ENCODE measurements at regions not wholly inside any gene's neighbourhood (a gene's known extent, or its start where the extent isn't known, plus 50 kb on each side); places are given as distances from the start of the nearest gene placed in this dataset.
"Not testable (repeated sequence)": the region's sequence is repeated elsewhere in the genome, so short reads cannot be mapped to it uniquely, and the experiment has no call there.

DNA sequence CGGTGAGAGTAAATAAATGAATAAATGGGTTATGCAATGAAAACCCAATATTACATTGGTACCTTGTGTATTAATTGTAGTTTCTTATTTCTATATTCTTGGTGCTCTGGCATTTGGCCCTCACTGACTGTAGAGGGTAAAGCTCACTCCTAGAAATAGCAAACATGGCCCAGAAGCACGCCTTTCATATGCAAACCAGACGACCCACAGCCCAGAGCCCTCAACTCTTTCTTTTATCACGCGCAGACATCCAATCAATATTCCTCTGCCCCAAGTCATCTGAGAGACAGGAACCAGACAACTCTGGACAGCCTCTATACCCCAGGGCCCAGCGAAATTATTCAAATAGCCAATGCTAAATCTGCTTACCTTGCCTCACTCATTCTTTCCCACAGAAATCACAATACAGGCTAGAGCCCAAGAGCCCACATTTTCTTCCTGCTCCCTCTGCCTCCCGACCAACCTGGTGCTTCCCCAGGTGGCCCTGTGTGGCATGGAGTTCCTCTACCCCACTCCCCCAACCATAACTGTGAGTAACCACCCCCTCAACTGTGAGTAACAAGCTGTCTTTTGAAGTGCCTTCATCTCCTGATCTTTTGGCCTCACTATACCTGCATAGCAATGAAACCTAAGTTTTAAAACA is 425.1 kb upstream of the SPATA31A3 start:
- H3K27ac ChIP-seq; H3K36me3 ChIP-seq; H3K4me1 ChIP-seq (ENCODE audit: insufficient read depth); H3K9me3 ChIP-seq; H3K27me3 ChIP-seq; intact Hi-C loops (cut with DNase I); DNase-seq; H3K4me3 ChIP-seq: not testable (repeated sequence)
- 81 to 100% (median 100%) methylated on average over 1 of the region's 7 CpGs for WGBS, 3 donors

DNA sequence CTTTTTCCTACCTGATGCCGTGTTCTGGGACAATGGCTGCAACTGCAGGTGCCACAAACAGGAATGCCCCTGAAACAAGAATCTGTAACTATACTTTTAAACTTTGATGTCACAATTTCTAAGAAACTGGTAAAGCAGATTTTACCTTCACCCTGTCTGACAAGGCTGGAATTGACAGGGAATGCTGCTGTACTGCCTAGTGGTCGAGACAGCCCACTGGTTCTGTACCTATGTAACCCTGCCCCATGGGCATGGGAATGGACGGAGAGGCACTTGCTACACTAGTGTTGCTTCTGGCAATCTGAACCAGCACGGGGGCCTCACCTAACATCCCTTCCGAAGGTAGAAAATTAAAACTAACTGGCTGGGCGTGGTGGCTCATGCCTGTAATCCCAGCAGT is 424.3 kb upstream of the SPATA31A3 start:
- H3K36me3 ChIP-seq; H3K27me3 ChIP-seq; DNase-seq; intact Hi-C loops (cut with DNase I); H3K27ac ChIP-seq; H3K9me3 ChIP-seq; H3K4me1 ChIP-seq (ENCODE audit: insufficient read depth); H3K4me3 ChIP-seq: not testable (repeated sequence)
- 82 to 92% (median 92%) methylated on average over 2 to 5 of the region's 6 CpGs for WGBS, 3 donors

DNA sequence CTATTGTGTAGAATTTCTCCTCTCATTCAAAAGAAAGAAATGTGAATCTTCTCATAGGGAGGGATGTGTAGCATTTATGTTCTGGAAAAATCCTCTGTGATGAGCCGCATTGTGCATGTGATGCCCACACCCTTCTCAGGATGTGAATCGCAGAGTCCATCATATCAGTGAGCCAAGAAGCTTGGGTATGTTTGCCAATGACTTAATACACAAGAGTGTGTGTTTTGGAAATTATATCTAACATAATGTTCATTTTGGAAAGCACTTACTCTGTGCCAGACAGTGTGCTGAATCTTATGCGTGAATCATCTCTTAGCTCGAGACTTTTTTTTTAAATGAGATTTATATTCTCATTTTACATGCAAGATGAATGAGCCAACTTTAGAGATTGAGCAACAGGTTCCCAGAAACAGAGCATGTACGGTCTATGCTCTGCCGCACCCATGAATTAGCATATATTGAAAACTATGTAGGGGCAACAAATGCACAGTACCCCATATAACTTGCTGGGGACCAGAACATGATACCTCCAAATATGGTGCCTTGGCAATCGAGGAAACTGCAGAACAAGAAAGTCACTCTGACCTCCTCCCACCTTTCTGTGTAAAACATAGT is 418.4 kb upstream of the SPATA31A3 start:
- H3K27ac ChIP-seq; H3K4me3 ChIP-seq; H3K27me3 ChIP-seq; DNase-seq; H3K36me3 ChIP-seq; H3K9me3 ChIP-seq; H3K4me1 ChIP-seq (ENCODE audit: insufficient read depth); intact Hi-C loops (cut with DNase I): not testable (repeated sequence)
- WGBS, 3 donors: 54 to 58% (median 56%) methylated on average over 2 to 5 of the region's 7 CpGs

DNA sequence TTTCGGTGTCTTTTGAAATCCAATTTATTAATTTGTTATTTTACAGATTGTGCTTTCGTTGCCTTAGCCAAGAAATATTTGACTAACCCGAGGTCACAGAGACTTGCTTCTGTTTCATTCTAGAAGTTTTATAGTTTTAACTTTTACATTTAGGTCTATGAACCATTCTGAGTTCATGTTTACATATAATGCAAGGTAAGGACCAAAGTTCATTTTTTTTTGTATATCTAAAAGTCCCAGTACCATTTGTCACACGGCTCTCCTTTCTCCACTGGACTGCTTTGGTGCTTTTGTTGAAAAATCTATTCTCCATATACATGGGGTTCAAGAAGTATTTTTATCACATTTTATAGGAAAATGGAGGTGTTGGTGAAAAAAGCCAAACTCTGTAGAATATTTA is 411.4 kb upstream of the SPATA31A3 start:
- H3K9me3 ChIP-seq; H3K36me3 ChIP-seq; H3K4me3 ChIP-seq; H3K27ac ChIP-seq; DNase-seq; H3K27me3 ChIP-seq; intact Hi-C loops (cut with DNase I); H3K4me1 ChIP-seq (ENCODE audit: insufficient read depth): not testable (repeated sequence)
- no CpG with 5 or more reads among the region's 4 CpGs for WGBS, 3 donors

DNA sequence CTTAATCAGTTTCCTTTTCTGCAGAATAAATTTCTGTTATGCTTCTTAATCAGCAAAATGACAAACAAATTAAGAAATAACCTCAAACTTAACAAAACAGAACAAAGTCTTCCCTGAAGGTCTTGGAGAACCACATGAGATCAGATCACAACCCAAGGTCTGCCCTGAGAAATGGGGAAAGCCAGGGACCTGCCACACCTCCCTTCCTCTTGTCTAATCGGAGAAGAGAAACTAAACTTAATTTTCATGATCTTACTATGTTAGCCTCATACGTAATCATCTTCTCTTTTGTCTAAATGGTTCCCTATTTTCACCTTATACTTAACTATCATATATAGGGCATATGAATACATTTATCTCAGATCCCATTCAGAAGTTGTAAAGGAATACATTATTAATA is 405.4 kb upstream of the SPATA31A3 start:
- H3K4me1 ChIP-seq (ENCODE audit: insufficient read depth); intact Hi-C loops (cut with DNase I); H3K36me3 ChIP-seq; H3K4me3 ChIP-seq; H3K27ac ChIP-seq; H3K9me3 ChIP-seq; H3K27me3 ChIP-seq; DNase-seq: not testable (repeated sequence)
- 58 to 87% (median 69%) methylated on average over 2 of the region's 2 CpGs for WGBS, 3 donors

DNA sequence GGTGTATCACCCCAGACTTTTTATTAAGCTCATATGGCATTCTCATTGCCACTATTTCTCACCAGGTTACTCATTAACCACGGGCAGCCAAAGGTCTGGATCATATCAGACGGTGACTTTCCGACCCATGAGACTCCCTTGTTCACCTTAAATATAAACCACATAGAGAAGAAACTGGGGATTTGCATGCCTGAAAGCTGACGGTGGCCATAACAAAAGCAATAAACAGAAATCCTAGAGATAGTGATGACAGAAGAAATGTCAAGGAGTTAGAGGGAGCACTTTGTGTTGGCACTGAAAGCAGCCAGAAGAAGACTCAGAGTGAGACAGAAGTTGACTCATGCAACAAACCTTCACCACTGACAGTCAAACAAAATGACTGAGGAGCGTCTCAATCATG is 402.4 kb upstream of the SPATA31A3 start:
- DNase-seq; H3K27me3 ChIP-seq; H3K4me3 ChIP-seq; H3K9me3 ChIP-seq; H3K4me1 ChIP-seq (ENCODE audit: insufficient read depth); intact Hi-C loops (cut with DNase I); H3K27ac ChIP-seq; H3K36me3 ChIP-seq: not testable (repeated sequence)
- WGBS, 3 donors: no CpG with 5 or more reads among the region's 5 CpGs

DNA sequence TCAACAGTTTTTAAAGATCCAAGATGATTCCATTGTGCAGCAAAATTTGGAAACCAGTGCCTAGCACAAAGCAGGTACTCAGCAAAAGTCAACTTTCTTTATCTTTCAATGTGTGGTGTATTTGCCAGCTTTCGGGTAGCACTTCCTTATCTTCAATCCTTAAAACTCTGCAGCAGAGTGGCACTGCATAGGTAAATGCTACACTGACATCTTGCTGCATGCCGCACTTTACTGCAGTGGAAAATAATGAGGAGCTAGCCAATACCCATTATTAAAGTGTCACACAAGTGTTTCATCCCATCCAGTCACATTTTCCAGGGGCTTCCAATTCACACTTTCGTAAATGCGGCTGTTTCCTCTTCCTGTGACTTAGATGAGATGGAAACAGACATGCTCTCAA is 401.7 kb upstream of the SPATA31A3 start:
- H3K4me3 ChIP-seq; DNase-seq; H3K4me1 ChIP-seq (ENCODE audit: insufficient read depth); H3K36me3 ChIP-seq; H3K9me3 ChIP-seq; H3K27ac ChIP-seq; intact Hi-C loops (cut with DNase I); H3K27me3 ChIP-seq: not testable (repeated sequence)
- WGBS, 3 donors: no CpG with 5 or more reads among the region's 4 CpGs

DNA sequence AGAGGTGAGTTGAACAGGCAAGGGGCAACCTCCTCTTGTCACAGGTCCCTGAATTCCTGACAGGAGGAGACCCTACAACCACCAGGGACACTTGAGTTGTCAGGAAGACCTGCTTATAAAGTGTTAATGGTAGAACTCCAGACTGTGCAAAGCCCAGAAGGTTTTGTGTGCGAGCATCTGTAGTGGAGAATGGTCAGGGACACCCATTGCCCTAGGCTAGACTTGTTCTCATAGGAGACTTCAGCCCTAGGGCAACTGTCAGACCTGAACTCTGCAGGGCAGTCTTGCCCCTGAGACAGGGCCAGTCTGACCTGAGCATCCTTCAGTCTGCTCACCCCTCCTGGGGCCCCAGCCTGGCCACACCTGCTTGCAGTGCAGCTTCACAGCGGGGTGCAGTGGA is 377.3 kb upstream of the SPATA31A3 start:
- H3K36me3 ChIP-seq; H3K9me3 ChIP-seq; DNase-seq; intact Hi-C loops (cut with DNase I); H3K27me3 ChIP-seq; H3K4me3 ChIP-seq; H3K4me1 ChIP-seq (ENCODE audit: insufficient read depth); H3K27ac ChIP-seq: not testable (repeated sequence)
- WGBS, 3 donors: no CpG with 5 or more reads among the region's 2 CpGs

DNA sequence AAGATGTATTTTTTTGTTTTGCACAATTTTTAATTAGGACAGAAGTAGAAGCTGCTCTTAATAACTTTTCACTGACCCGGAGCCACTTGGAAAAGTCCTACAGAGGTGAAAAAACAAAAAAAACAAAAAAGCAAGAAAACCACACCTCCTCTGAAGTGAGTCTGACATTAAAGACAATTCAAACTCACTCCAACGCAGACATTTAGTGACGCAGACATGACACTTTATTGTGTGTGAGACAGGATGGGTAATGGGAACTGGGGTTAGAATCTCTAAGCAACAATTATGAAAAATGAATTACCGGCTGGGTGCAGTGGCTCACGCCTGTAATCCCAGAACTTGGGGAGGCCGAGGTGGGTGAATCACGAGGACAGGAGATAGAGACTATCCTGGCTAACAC is 370.0 kb upstream of the SPATA31A3 start:
- H3K27ac ChIP-seq; H3K9me3 ChIP-seq; DNase-seq; intact Hi-C loops (cut with DNase I); H3K27me3 ChIP-seq; H3K36me3 ChIP-seq; H3K4me1 ChIP-seq (ENCODE audit: insufficient read depth); H3K4me3 ChIP-seq: not testable (repeated sequence)
- no CpG with 5 or more reads among the region's 7 CpGs for WGBS, 3 donors

DNA sequence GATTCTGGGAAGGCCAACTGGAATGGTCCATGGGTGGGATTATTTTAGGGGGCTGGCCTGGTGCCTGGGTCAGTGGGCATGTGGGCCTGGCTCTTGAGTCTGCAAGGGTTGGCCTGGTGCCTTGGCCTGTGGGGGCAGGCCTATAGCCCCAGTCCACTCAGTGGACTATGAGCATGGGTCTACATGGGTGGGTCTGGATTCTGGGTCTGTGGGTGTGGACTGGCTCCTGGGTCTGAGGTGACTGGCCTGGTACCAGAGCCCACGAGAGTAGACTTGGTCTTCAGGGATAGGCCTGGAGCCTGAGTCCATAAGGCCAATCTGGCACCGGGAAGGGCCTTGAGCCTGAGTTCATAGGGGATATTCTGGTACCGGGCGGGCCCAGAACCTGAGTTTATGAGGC is 361.6 kb upstream of the SPATA31A3 start:
- WGBS, 3 donors: no CpG with 5 or more reads among the region's 4 CpGs
- H3K27ac ChIP-seq; H3K27me3 ChIP-seq; DNase-seq; intact Hi-C loops (cut with DNase I); H3K4me3 ChIP-seq; H3K36me3 ChIP-seq; H3K4me1 ChIP-seq (ENCODE audit: insufficient read depth); H3K9me3 ChIP-seq: not testable (repeated sequence)

DNA sequence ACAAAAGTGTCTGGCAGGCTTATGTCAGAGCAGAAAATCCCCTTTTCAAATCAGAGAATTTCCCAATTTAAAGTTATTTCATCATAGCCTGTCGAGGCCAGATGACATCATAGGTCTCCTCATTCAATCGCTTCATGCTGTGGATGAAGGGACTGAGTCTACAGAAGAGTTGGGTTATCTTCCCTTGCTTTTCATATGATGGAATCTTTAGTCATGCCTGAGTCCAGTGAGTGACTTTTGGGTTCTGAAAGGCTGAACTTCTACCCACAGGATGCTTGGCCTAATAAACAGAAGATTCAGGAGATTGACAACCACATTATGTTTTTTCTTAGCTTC is 357.0 kb upstream of the SPATA31A3 start:
- H3K4me1 ChIP-seq (ENCODE audit: insufficient read depth); H3K9me3 ChIP-seq; H3K27me3 ChIP-seq; H3K27ac ChIP-seq; H3K36me3 ChIP-seq; DNase-seq; H3K4me3 ChIP-seq; intact Hi-C loops (cut with DNase I): not testable (repeated sequence)
- no CpG with 5 or more reads among the region's 2 CpGs for WGBS, 3 donors

DNA sequence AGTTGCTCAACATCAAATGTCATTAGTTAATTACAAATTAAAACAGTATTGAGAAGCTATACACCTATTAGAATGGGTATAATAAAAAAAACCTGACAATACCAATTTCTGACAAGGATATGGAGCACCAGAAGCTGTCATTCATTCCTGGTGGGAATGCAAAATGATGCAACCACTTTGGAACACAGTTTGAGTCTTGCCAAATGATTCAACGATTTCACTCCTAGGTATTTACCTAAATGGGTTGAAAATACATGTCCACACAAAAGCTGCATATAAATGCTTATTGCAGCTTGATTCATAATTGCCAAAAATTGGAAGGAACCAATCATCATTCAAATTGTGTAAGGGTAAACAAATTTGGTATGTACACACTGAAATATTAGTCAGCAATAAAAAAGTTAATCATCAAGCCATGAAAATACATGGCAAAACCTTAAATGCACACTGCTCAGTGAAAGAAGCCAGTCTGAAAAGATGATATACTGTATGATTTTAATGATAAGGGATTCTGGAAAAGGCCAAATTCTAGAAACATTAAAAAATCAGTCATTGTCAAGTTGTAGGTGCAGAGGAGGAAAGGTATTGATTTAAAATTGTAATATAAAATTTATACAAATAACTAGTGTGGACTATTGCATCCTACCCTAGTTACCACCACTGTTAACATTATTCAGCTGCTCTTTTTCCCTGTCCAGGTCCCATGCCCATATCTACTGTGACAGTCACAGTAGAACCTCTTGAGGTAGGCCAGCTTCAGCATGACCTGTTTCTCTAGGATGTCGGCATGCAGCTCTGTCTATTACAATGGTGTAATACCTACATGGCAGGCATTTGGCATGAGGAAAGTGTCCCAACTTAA is 356.4 kb upstream of the SPATA31A3 start:
- H3K9me3 ChIP-seq; DNase-seq; H3K27me3 ChIP-seq; H3K36me3 ChIP-seq; H3K4me3 ChIP-seq; intact Hi-C loops (cut with DNase I); H3K4me1 ChIP-seq (ENCODE audit: insufficient read depth); H3K27ac ChIP-seq: not testable (repeated sequence)
- WGBS, 3 donors: no CpG with 5 or more reads among the region's 2 CpGs
